Effector memory CD4-positive, alpha-beta T cell (primary cell): ENCODE measurements at regions not wholly inside any gene's neighbourhood (a gene's known extent, or its start where the extent isn't known, plus 50 kb on each side); places are given as distances from the start of the nearest gene placed in this dataset.
"Not testable (repeated sequence)": the region's sequence is repeated elsewhere in the genome, so short reads cannot be mapped to it uniquely, and the experiment has no call there.

Source experiments
- DNase-seq, 3 donors: peaks; one replicate each; pipeline ENCODE4 v3.0.0-alpha.2; 2020
- H3K27ac ChIP-seq: 2 replicates; pipeline ENCODE4 v1.7.0; 2013; ENCODE audit warnings: mild to moderate bottlenecking, low read length, moderate library complexity; ENCODE audit not compliant: insufficient read depth, poor library complexity, severe bottlenecking
- H3K27me3 ChIP-seq: replicated peaks from 2 replicates; pipeline ENCODE4 v1.7.0; 2013; ENCODE audit warnings: mild to moderate bottlenecking, low read length; ENCODE audit not compliant: insufficient read depth, control insufficient read depth, poor library complexity, severe bottlenecking
- H3K36me3 ChIP-seq: 2 replicates; pipeline ENCODE4 v1.7.0; 2013; ENCODE audit warnings: mild to moderate bottlenecking, low read length, moderate library complexity; ENCODE audit not compliant: control insufficient read depth, insufficient read depth
- H3K4me1 ChIP-seq: 2 replicates; pipeline ENCODE4 v1.7.0; 2013; ENCODE audit warnings: low read length, mild to moderate bottlenecking; ENCODE audit not compliant: control insufficient read depth, insufficient read depth, poor library complexity, severe bottlenecking
- H3K4me3 ChIP-seq: 2 replicates; pipeline ENCODE4 v1.7.0; 2013; ENCODE audit warnings: low read length, low read depth, mild to moderate bottlenecking; ENCODE audit not compliant: insufficient read depth, poor library complexity, severe bottlenecking
- H3K9me3 ChIP-seq: 2 replicates; pipeline ENCODE4 v1.7.0; 2013; ENCODE audit warnings: mild to moderate bottlenecking, low read length, moderate library complexity; ENCODE audit not compliant: control insufficient read depth

GRCh38 chr15:91632176-91632575 lies 221.3 kb upstream of the SLCO3A1 start:
- H3K4me1 ChIP-seq = no peaks in the 10 kb centered on the region
- DNase-seq = no peak
- H3K27ac ChIP-seq = no peak overlapping the region
- no peaks in the 10 kb centered on the region for H3K9me3 ChIP-seq
- no peak overlapping the region for H3K4me3 ChIP-seq
- no peaks in the 10 kb centered on the region for H3K36me3 ChIP-seq
- no peaks in the 10 kb centered on the region for H3K27me3 ChIP-seq

GRCh38 chr15:91632981-91633380 lies 220.5 kb upstream of the SLCO3A1 start:
- H3K27me3 ChIP-seq = no peaks in the 10 kb centered on the region
- no peak overlapping the region for H3K27ac ChIP-seq
- H3K9me3 ChIP-seq = no peaks in the 10 kb centered on the region
- no peaks in the 10 kb centered on the region for H3K36me3 ChIP-seq
- H3K4me3 ChIP-seq = no peak overlapping the region
- no peaks in the 10 kb centered on the region for H3K4me1 ChIP-seq
- no peak for DNase-seq

GRCh38 chr15:91634179-91634578 lies 219.3 kb upstream of the SLCO3A1 start:
- Histone ChIP-seq H3K4me1 (no peaks in the 10 kb centered on the region), H3K9me3 (no peaks in the 10 kb centered on the region), H3K27me3 (no peaks in the 10 kb centered on the region), H3K27ac (no peak overlapping the region), H3K36me3 (no peaks in the 10 kb centered on the region), H3K4me3 (no peak overlapping the region)
- DNase-seq = no peak

GRCh38 chr15:91635080-91635479 lies 218.4 kb upstream of the SLCO3A1 start:
- no peak overlapping the region for H3K27ac ChIP-seq
- H3K27me3 ChIP-seq = no peaks in the 10 kb centered on the region
- DNase-seq = no peak
- no peaks in the 10 kb centered on the region for H3K4me1 ChIP-seq
- H3K9me3 ChIP-seq = no peaks in the 10 kb centered on the region
- H3K36me3 ChIP-seq = no peaks in the 10 kb centered on the region
- no peak overlapping the region for H3K4me3 ChIP-seq

GRCh38 chr15:91635641-91636040 lies 217.9 kb upstream of the SLCO3A1 start:
- no peak overlapping the region for H3K4me3 ChIP-seq
- no peaks in the 10 kb centered on the region for H3K36me3 ChIP-seq
- no peak for DNase-seq
- H3K27ac ChIP-seq = no peak overlapping the region
- no peaks in the 10 kb centered on the region for H3K4me1 ChIP-seq
- H3K27me3 ChIP-seq = no peaks in the 10 kb centered on the region
- H3K9me3 ChIP-seq = no peaks in the 10 kb centered on the region

GRCh38 chr15:91649016-91649415 lies 204.5 kb upstream of the SLCO3A1 start:
- Histone ChIP-seq H3K36me3 (no peaks in the 10 kb centered on the region), H3K9me3 (no peaks in the 10 kb centered on the region), H3K4me1 (no peaks in the 10 kb centered on the region), H3K4me3 (no peak overlapping the region), H3K27me3 (peaks cover 4% of the 10 kb centered on the region), H3K27ac (no peak overlapping the region)
- DNase-seq = no peak

- Histone ChIP-seq H3K4me3 (no peak overlapping the region), H3K9me3 (no peaks in the 10 kb centered on the region), H3K4me1 (no peaks in the 10 kb centered on the region), H3K27ac (no peak overlapping the region), H3K36me3 (no peaks in the 10 kb centered on the region), H3K27me3 (peaks cover 4% of the 10 kb centered on the region)
- DNase-seq = no peak
These were observed 203.6 kb upstream of the SLCO3A1 start for GRCh38 chr15:91649831-91650321.

- Histone ChIP-seq H3K4me3 (no peak overlapping the region), H3K9me3 (no peaks in the 10 kb centered on the region), H3K27ac (no peak overlapping the region), H3K4me1 (no peaks in the 10 kb centered on the region), H3K27me3 (peaks cover 4% of the 10 kb centered on the region), H3K36me3 (no peaks in the 10 kb centered on the region)
- no peak for DNase-seq
These were observed 202.3 kb upstream of the SLCO3A1 start for GRCh38 chr15:91651251-91651650.

- Histone ChIP-seq H3K27ac (no peak overlapping the region), H3K4me1 (no peaks in the 10 kb centered on the region), H3K27me3 (peaks cover 4% of the 10 kb centered on the region), H3K4me3 (no peak overlapping the region), H3K36me3 (no peaks in the 10 kb centered on the region), H3K9me3 (no peaks in the 10 kb centered on the region)
- no peak for DNase-seq
These were observed 200.8 kb upstream of the SLCO3A1 start for GRCh38 chr15:91652610-91653207.

- H3K4me1 ChIP-seq, H3K36me3 ChIP-seq, H3K9me3 ChIP-seq, H3K27me3 ChIP-seq, H3K4me3 ChIP-seq, H3K27ac ChIP-seq, DNase-seq: not testable (repeated sequence)
These were observed 197.8 kb upstream of the SLCO3A1 start for GRCh38 chr15:91655563-91656290.
